Transverse colon (tissue), 3 donors: ENCODE measurements at regions not wholly inside any gene's neighbourhood (a gene's known extent, or its start where the extent isn't known, plus 50 kb on each side); places are given as distances from the start of the nearest gene placed in this dataset.

ENCODE experiments used
- CTCF ChIP-seq, 5 experiments: fragments of 200-600 bp in 3 of 5; fragments of 450-650 bp in 2 of 5; sonication (generic) in 3 of 5; IDR thresholded peaks; 1 replicate in 2 of 5; 2 replicates in 3 of 5; pipeline ENCODE4 v1.5.1; 2016 to 2017; ENCODE audit warnings: antibody characterized with exemption in 5 of 5, inconsistent platforms in 3 of 5, mild to moderate bottlenecking in 2 of 5, moderate library complexity in 1 of 5
- POLR2A ChIP-seq: fragments of 450-650 bp; IDR thresholded peaks from one replicate; pipeline ENCODE4 v1.6.1; 2016; ENCODE audit warnings: antibody characterized with exemption, mild to moderate bottlenecking, moderate library complexity

GRCh38 chr5:13179407-13180087 lies 764.9 kb downstream of the DNAH5 start:
- TF ChIP-seq CTCF (IDR thresholded peaks at IDR 0.05) = no peak
- TF ChIP-seq POLR2A = no peak
